ENCODE measurements at regions not wholly inside any gene's neighbourhood (a gene's known extent, or its start where the extent isn't known, plus 50 kb on each side); places are given as distances from the start of the nearest gene placed in this dataset.
"Not testable (repeated sequence)": the region's sequence is repeated elsewhere in the genome, so short reads cannot be mapped to it uniquely, and the experiment has no call there.

DNA sequence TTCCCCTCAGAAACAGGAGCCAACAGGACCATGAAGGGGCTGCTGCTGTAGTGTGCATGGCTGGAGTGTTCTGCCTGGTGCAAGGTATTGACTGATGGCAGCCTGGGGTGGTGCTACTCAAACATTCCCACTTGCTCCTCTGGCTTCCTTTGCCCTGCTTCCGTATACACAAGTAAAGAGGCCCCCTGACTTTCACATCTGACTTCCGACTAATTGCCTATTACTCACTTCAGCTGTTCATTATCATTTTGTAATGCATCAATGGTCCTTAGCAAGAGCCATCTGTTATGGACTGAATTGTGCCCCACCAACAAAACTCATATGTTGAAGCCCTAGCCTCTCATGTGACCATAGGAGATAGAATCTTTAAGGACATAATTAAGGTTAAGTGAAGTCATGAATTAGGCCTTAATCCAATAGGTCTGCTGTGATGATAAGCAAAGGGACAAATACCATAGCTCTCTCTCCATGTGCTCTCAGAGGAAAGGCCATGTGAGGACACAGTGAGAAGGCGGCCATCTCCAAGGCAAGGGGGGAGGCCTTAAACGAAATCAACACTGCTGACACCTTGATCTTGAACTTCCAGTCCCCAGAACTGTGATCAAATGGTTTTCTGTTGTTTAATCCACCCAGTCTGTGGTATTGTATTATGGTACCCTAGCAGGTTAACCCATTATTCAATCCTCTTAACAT, 122.5 kb upstream of the CLNK start:
- DNase-seq, result no peak

DNA sequence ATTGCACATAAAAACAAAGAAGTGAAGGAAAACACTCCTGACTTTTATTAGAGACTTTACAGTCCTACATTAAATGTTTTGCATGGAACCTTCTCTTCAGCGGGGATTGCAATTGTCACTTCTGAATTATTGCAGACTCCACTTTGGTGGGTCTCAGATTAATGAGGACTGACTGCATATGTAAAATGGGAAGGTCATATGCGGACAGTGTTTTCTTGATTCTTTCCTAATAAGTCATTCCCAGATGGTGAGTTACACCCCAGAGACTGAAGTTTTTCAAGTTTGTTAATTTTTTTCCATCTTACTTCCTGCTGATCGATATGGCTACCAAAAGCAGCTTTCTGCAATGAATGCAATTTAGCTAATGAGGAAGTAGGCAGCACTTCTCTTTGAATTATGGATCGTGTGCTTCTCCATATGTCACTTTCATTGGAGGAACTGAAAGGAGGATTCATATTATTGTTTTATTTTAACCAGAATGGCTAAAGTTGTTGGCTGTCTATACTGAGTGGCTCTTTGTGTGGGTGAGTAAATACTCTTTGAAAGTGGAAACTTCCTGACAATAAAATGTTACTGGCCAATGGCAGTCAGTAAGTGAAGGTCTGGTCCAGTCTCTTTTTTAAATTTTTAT, 119.3 kb upstream of the CLNK start:
- DNase-seq, result no peak

DNA sequence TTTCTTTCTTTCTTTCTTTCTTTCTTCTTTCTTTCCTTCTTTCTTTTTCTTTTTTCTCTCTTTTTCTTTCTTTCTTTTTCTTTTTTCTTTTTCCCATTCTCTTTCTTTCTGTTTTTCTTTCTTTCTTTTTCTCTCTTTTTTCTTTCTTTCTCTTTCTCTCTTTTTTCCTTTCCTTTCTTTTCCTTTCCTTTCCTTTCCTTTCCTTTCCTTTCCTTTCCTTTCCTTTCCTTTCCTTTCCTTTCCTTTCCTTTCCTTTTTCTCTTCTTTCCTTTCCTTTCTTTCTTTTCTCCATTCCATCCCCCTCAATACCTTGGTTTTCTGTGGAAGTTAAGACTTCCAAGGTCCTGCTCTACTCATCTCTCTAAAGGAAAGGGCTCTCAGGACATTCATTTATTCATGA, 102.8 kb upstream of the CLNK start:
- DNase-seq, result no peak

DNA sequence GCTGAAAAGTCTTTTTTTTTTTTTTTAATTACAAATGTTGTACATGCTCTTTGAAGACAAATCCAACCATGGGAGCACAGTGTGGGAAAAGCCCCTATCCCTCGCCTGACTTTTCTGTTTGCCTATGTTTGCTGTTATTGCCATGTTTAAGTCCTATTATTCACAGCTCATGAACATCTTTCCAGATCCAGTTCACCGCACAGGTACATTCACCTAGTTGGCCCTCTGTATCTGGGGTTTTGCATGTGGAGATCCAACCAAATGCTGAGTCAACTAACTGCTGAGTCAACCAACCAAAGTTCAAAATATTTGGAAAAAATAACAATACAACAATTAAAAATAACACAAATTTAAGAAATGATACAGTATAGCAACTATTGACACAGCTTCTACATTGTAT, 100.1 kb upstream of the CLNK start:
- no peak for DNase-seq

DNA sequence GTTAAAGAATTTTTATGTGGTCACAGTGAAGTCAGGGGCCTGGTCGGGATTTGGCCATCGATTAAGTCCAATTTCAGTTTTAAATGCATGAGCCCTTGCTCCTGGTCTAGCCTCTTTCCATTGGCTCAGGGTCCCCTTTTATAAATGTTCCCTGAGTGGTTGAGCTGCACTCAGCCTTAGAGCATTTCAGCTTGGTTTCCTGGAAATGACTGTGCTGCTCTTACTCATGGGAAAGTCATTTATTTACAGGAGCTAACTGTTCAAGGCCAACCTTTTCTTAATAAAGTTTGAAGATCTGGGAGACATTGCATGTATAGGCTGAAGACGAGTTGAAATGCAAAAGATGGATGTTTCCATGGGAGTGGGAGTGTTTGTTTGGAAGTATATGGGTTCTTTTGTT, 98.8 kb upstream of the CLNK start:
- DNase-seq, result no peak

DNA sequence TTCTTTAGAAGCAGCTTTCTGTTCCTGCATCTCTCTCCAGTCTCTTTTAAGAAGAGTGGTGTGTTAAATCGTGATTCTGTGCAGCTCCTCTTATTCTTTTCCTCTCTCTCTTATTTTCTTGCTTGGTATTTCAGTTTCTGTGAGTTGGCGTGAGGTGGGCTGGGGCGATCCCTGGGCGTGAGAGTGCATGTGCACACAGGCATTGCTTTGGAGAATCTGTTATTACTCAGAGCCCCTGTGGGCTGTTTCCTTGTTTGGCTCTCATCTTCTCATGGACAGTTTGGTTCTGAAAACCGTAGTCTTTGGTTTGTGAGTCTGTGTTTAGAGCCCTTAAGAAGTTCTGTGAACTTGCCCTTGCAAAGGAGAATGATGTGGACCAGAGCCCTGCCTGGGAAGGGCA, 97.2 kb upstream of the CLNK start:
- no peak for DNase-seq

DNA sequence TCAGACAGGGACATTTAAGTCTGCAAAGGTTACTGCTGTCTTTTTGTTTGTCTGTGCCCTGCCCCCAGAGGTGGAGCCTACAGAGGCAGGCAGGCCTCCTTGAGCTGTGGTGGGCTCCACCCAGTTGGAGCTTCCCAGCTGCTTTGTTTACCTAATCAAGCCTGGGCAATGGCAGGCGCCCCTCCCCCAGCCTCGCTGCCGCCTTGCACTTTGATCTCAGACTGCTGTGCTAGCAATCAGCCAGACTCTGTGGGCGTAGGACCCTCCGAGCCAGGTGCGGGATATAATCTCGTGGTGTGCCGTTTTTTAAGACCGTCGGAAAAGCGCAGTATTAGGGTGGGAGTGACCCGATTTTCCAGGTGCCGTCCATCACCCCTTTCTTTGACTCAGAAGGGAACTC, 96.2 kb upstream of the CLNK start:
- DNase-seq, result not testable (repeated sequence)

DNA sequence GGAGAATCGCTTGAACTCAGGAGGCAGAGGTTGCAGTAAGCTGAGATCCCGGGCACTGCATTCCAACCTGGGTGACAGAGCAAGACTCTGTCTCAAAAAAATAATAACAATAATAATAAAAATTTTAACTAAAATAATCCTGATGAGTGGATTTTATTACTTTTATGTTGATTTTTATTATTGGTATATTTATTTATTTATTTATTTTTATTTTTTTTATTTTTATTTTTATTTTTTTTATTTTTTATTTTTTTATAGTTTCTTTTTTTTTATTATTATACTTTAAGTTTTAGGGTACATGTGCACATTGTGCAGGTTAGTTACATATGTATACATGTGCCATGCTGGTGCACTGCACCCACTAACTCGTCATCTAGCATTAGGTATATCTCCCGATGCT, 90.6 kb upstream of the CLNK start:
- DNase-seq, result not testable (repeated sequence)

DNA sequence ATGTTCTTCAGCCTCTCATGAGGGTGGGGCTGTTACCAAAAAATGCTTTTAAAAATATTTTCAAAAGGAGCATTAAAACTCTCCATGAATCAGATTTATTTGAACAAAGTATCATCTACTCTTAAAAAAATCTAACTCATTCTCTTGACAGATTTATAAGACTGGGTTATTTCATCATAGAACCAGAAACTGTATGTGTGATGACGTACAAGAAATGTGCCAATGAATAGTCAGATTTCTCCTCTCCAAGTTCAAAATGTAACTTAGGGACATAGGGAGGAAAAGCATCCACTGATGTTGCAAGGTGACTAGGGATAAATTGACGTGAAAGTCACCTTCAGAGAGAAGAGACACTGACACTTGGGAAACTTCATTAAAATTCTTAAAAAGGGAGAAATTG, 89.1 kb upstream of the CLNK start:
- no peak for DNase-seq

DNA sequence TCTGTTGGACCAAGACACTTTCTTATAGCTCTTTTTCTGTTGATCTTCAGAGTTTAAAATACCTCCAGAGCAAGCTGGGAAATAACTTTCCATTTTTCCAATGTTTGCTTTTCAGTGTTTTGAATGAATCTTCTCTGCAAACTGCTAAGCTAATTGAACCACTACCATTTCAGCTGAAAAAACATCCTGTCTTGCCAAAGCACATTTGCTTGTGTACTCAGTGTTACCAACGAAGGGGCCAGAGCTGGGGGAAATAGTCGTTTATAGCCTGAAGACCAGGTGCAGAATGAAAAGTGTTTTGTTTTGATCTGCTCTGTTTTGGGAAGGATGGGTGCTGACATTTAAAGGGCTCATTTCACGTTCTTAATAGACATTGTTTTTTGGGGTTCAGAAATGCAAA, 88.4 kb upstream of the CLNK start:
- DNase-seq, result no peak

DNA sequence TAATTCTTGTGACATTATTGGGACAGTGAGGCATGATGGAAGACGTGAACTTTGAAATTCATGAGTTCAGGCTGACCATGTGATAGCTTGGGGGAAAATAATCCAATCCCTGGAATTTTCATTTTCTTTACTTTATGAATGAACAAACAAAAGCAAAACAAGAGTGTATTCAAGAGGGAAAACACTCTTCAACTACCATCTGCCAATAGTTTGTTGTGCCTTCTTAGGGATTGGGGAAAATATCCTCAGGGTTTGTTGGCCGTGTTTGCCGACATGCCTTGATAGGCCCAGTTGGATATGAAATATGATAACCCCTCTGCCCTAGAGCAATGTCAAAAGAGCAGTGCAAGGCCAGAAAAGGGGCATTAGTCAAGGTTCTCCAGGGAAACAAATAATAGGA, 80.8 kb upstream of the CLNK start:
- no peak for DNase-seq

DNA sequence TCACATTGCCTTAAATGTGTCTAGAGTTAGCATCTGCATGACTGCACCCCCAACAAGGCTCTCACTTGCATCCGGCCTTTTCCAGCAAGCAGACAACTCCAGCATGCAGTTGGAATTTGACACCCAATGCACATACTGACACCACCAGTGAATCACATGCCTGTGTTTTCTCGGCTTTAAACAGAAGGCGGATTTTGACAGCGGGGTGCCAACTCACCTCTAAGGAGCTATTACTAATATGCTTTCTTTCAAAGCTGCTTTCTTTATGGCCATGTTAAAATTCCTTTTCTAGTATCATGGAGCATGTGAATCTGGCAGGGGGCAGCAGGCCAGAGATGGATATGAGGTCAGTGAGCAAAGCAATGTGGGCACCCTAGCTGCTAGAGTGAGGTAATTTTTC, 78.0 kb upstream of the CLNK start:
- no peak for DNase-seq

DNA sequence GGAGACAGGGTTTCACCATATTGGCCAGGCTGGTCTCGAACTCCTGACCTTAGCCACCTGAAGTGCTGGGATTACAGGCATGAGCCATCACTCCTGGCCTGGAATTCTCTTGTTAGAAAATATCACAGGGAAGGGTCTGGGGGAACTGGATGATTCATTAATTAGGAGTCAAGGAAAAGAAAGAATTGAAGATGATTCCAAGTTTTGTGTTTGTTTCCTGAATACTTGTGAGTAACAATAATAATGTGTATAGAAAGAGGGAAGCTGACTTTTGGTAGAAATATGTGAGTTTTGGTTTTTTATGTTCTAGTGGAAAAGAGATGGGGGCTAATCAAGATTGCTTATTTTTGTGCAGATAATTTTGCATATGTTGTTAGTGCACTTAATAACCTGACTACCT, 77.3 kb upstream of the CLNK start:
- no peak for DNase-seq

DNA sequence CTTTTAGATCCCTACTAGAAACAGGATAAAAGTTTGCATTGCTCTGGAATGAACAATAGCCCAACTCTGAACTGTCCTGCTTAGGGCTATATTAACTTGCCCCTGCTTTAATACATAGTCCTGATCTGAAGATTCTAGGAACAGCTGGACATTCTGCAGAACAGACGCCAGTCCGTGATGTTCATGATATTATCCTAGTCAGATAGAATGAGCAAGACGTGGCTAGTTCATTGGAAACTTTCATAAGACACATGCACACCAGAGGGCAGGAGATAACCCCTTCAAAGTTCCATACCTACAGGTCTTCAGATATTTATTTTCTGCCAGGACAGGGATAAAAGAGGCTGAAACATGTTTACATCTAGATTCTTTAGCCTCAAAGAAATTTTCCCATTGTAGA, 75.5 kb upstream of the CLNK start:
- no peak for DNase-seq

DNA sequence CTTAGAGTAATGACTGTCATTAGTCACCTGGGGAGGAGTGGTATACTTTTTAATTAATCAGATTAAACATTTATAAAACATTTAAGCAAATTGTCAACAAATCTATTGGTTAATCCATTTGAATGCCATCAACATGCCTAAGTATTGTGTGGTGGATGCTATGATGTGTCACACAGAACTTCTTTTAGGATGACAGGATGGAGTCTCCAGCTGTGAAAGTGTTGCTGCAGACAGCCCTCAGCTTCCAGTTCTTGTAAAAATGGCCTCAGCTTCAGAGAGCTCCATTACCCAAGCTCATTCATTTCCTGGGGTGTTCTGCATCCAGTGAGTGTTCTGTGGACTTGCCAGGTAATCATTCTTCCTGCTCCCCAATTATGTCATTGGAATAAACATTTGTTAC, 74.3 kb upstream of the CLNK start:
- no peak for DNase-seq

DNA sequence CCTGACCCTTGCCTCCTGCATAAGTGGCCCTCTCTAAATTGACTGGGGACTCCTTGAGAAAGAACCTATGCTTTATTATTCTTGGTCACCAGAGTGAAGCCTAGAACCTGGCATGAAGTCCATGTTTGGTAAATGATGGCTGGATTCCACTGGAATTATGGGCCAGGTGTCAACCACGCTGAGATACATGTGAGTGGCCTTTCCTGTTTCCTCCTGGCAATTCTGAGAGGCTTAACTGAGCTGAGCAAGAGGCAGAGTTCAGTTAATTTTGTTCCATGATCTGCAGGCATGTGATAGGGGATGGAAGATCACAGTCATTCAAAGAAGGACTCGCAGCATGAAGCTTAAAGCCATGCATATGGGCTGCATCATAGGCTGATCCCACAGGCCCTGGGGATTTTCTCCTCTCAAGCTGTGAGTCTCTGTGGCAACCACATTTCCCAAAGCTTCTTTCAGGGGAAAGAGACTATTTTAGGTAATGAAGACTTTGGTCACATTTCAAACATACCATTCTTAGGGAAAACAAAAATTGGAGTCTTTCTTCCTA, 69.4 kb upstream of the CLNK start:
- DNase-seq, result no peak

DNA sequence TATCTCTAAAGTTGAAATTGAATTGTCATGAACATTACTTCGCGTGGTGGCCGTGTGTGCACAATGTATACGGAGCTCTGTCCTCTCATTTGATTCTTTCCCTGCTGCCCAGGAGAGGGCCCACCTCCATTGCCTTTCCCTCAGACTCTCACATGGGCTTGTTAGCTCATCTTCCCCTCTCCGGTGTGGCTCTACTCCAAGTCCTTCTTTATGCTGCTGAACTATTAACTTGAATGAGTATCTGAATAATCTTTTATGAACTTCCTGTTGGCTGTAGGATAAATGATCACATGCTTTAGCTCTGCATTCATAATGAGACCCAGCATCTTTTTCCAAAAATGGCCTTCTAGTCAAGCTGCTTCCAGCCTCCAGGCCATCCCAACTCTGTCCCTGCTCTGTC, 68.8 kb upstream of the CLNK start:
- DNase-seq, result no peak

DNA sequence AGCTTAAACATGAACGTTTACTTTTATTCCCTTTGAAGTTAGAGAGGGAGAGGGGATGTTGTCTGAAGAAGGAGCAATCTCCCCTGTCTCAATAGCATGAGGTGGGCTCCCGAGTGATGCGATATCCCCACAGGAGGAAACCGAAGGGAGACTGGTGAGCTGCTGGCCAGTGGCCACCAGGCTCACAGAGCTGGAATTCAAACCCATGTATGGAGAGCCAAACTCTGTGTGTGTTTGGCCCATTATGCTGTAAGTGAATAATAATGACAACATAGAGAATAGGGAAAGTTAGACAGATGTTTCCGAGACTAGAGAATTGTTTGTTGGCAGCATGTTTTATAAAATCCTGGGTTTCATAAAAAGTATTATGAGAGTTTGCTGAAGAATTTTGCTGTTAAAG, 66.1 kb upstream of the CLNK start:
- no peak for DNase-seq

DNA sequence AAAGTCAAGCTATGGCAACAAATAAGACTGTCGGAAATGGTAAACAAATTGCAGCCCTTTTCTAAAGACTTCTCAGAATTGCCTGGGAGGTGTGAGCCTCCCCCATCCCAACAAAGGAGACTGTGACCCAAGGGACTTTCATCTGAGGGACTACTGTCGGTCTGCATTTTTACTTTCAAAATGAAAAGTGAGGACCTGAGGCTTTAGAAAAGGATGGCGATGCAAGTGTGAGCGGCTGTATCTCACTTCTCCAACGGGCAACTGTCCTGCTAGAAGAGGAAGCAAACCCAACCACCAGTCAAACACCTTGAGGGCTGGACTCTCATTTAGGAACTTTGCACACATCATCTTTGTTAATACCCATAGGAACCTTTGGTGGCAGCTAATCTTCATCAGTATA, 62.6 kb upstream of the CLNK start:
- no peak for DNase-seq

DNA sequence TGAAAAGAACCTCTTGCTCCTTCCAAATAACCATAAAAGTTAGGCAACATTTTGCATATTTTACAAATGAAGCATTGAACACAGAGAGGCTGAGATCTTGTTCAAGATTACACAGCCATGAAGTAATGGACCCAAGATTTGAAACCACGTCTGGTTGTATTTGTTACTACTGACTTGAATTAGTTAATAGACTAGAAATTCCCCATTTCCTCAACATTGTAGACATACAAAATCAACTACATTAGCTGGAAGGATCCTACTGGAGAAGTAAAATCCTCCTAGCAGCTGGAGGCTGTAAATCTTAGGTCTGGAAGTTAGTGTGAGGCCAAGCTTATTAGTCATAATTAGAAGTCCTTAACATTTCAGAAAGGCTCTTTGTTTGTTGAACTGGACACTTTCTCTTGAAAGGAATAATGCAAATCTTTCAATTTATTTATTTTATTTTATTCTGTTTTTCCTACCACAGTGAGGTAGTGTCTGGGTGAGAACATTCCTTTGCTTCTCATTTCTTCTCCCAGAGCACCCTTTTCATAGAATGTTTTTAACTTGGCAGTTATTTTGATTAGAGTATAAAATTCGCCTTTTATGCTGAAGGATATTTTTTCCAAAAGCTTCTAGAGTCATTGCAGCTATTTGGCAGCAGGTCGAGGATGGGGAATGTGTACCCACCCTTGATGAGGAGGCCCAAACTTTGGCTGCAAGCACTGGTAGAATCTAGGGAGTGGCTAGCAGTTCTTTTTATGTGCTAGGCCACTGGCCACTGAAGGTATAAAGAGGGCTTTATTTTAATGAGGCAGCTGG, 62.0 kb upstream of the CLNK start:
- DNase-seq, result no peak

DNA sequence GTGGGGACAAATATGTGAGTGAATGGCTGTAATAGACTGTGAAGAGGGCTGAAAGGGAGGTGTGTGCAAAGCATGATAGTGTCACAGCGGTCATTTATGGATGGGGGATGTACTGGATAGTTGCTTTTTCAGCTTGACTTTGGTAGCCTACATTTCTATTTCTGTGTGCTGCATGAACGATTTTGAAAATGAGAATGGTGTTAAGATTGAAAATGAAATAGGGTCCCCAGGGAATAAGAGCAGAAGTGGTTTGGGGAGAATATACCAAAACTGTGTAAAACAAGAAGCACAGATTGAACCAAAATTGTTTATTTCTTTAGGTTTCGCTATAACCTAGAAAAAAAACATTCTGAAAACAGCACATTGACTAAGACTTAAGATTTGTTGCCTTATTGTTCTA, 58.8 kb upstream of the CLNK start:
- no peak for DNase-seq

DNA sequence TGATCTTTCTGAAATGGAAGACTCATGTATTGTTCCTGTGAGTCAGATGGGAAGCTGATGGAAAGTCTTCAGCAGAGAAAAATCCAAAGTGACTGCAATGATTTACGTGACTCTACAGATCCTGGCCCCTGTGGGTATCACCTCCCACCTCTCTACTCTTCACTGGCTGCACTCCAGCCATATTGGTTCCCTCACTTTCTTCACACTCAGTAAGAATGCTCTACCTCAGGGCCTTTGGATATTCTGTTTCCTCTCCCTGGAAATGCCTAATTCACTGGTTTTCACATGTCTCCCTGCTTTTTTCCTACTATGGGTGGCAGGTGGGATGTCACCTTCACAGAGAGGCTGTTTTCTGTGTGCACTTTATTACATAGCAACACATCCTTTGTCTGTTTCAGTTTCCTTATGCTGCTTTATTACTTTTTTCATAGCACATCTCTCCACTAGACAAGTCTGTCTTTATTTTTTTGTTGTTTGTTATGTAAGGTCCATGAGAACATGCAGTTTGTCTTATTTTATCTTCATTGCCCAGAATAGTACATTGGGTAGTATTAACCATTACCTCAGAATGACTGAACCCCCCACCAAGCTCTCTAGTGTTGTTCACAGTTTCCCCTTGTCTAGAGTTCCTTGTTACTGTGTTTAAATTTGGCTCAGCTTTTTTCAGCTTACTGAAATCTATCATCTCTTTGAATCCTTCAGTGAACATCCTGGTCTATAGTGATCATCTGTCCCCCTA, 57.6 kb upstream of the CLNK start:
- no peak for DNase-seq

DNA sequence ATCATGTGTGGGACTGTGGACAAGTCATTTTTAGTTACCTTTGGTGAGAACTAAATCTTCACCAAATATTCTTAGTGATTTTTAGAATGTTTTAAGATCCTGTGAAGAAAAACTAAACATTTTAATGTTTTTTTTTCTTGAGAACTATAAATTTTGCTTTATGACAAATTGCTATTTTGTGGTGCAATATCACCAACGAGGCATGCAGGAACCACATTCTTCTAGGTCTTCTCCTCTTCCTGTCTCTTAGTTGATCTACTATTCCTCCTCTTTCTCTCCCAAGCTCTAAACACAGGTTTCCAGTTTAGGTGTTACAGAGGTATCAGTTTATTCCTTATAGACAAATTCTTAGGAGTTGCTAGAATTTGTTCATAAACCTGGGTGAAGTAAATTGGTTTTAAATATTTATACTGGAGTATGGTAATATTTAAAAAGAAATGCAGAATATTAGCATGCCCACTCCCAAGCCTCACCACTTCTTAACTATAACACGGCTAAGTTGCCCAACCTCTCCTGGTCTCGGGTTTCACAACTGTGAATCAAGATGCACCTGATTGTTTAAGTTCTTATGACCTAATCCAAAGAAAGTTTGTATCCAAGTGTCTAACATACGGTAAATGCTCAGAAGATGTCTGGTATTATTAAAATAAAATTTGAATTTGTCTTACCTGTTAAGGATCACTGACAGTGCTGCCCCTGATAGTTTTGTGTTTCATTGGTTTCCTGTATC, 56.5 kb upstream of the CLNK start:
- DNase-seq, result no peak

Measured in CD4-positive, alpha-beta T cell treated with Interleukin-12 subunit alpha and Interleukin-12 subunit beta, for 1 hour (primary cell).